Neuronal stem cell (in vitro differentiated cells): ENCODE measurements at regions not wholly inside any gene's neighbourhood (a gene's known extent, or its start where the extent isn't known, plus 50 kb on each side); places are given as distances from the start of the nearest gene placed in this dataset.
"Not testable (repeated sequence)": the region's sequence is repeated elsewhere in the genome, so short reads cannot be mapped to it uniquely, and the experiment has no call there.

Source experiments
- DNase-seq: peaks from one replicate; pipeline ENCODE4 v3.0.0-alpha.2; 2013; ENCODE audit warnings: low spot score
- H2AFZ ChIP-seq: one replicate; pipeline ENCODE4 v1.6.1; 2013; ENCODE audit warnings: mild to moderate bottlenecking, low read length, inconsistent platforms
- H2AK5ac ChIP-seq: 2 replicates; pipeline ENCODE4 v1.6.1; 2013; ENCODE audit warnings: low read depth, mild to moderate bottlenecking, inconsistent platforms, low read length, moderate library complexity, mixed read lengths
- H2BK120ac ChIP-seq: 2 replicates; pipeline ENCODE4 v1.6.1; 2013; ENCODE audit warnings: low read depth, mild to moderate bottlenecking, inconsistent platforms, low read length, moderate library complexity, mixed read lengths
- H2BK12ac ChIP-seq: one replicate; pipeline ENCODE4 v1.6.1; 2013; ENCODE audit warnings: low read length, inconsistent platforms
- H2BK15ac ChIP-seq: 2 replicates; pipeline ENCODE4 v1.6.1; 2013; ENCODE audit warnings: mild to moderate bottlenecking, low read length, inconsistent platforms, mixed read lengths
- H2BK5ac ChIP-seq: one replicate; pipeline ENCODE4 v1.6.1; 2013; ENCODE audit warnings: inconsistent platforms, mild to moderate bottlenecking, low read length, moderate library complexity
- H3K14ac ChIP-seq: one replicate; pipeline ENCODE4 v1.6.1; 2013; ENCODE audit warnings: low read length, inconsistent platforms
- H3K18ac ChIP-seq: 2 replicates; pipeline ENCODE4 v1.6.1; 2013; ENCODE audit warnings: low read length, inconsistent platforms
- H3K23ac ChIP-seq: 2 replicates; pipeline ENCODE4 v1.6.1; 2013; ENCODE audit warnings: low read depth, mild to moderate bottlenecking, mixed read lengths, low read length, inconsistent platforms; ENCODE audit not compliant: poor library complexity
- H3K27ac ChIP-seq: replicated peaks from 3 replicates; pipeline ENCODE4 v1.5.1; 2013; ENCODE audit warnings: low read length, inconsistent platforms
- H3K27me3 ChIP-seq, 3 experiments: 2 replicates each; pipeline ENCODE4 v1.6.1; 2013; ENCODE audit warnings: low read length in 3 of 3, mild to moderate bottlenecking in 2 of 3, inconsistent platforms in 1 of 3, low read depth in 1 of 3, mixed read lengths in 1 of 3, moderate library complexity in 1 of 3; ENCODE audit not compliant: control insufficient read depth in 3 of 3, insufficient read depth in 3 of 3
- H3K36me3 ChIP-seq, 2 donors: replicated peaks in 1 of 2; 2 replicates each; pipeline ENCODE4 v1.6.1; 2013; ENCODE audit warnings: low read length in 2 of 2; ENCODE audit not compliant: control insufficient read depth in 2 of 2, insufficient read depth in 2 of 2
- H3K4ac ChIP-seq: 2 replicates; pipeline ENCODE4 v1.6.1; 2013; ENCODE audit warnings: inconsistent platforms, mild to moderate bottlenecking, low read length, moderate library complexity
- H3K4me1 ChIP-seq, 2 donors: 1 replicate in 1 of 2; 2 replicates in 1 of 2; pipeline ENCODE4 v1.6.1; 2013; ENCODE audit warnings: low read length in 2 of 2, low read depth in 1 of 2; ENCODE audit not compliant: control insufficient read depth in 2 of 2, insufficient read depth in 1 of 2
- H3K4me2 ChIP-seq: one replicate; pipeline ENCODE4 v1.6.1; 2013; ENCODE audit warnings: mild to moderate bottlenecking, low read length, inconsistent platforms; ENCODE audit not compliant: insufficient read depth, poor library complexity, severe bottlenecking
- H3K4me3 ChIP-seq, 2 donors: 2 replicates each; pipeline ENCODE4 v1.5.1; 2013; ENCODE audit warnings: low read length in 2 of 2, mild to moderate bottlenecking in 2 of 2, inconsistent platforms in 1 of 2, moderate library complexity in 1 of 2
- H3K79me1 ChIP-seq: one replicate; pipeline ENCODE4 v1.6.1; 2013; ENCODE audit warnings: low read depth, mild to moderate bottlenecking, inconsistent platforms, low read length, moderate library complexity
- H3K9ac ChIP-seq: one replicate; pipeline ENCODE4 v1.6.1; 2013; ENCODE audit warnings: mild to moderate bottlenecking, low read depth, low read length, inconsistent platforms; ENCODE audit not compliant: poor library complexity
- H3K9me3 ChIP-seq, 2 donors: replicated peaks in 1 of 2; 2 replicates each; pipeline versions ENCODE3 to v1.6.1; 2013; ENCODE audit warnings: low read length in 2 of 2, mild to moderate bottlenecking in 2 of 2, inconsistent platforms in 1 of 2, low read depth in 1 of 2, mixed read lengths in 1 of 2, moderate library complexity in 1 of 2; ENCODE audit not compliant: control insufficient read depth in 2 of 2, insufficient read depth in 1 of 2
- H4K8ac ChIP-seq: one replicate; pipeline ENCODE4 v1.6.1; 2013; ENCODE audit warnings: low read depth, mild to moderate bottlenecking, inconsistent platforms, low read length, moderate library complexity
- H4K91ac ChIP-seq: one replicate; pipeline ENCODE4 v1.6.1; 2013; ENCODE audit warnings: low read length, low read depth, mild to moderate bottlenecking, inconsistent platforms; ENCODE audit not compliant: poor library complexity
- WGBS, 2 donors: extraction: QIAGEN DNeasy Blood & Tissue Kit; methylation state at CpG; one replicate each; pipeline ENCODE4 v1.1.7; 2013; ENCODE audit warnings: missing lambda C conversion rate in 2 of 2, mixed read lengths in 1 of 2; ENCODE audit not compliant: insufficient read length in 2 of 2, insufficient replicate concordance in 1 of 2; ENCODE audit errors: extremely low coverage in 2 of 2; 5-methylcytosine and 5-hydroxymethylcytosine counted together

- Histone ChIP-seq H3K9ac (no peak overlapping the region), H3K4me2 (no peak overlapping the region), H3K27ac (no peak overlapping the region), H3K79me1 (no peaks in the 10 kb centered on the region), H2BK120ac (no peak overlapping the region), H4K8ac (no peak overlapping the region), H2BK5ac (no peak overlapping the region), H2BK12ac (no peak overlapping the region), H3K4me3 (no peak overlapping the region), H3K4ac (no peak overlapping the region), H3K23ac (no peak overlapping the region), H3K14ac (no peak overlapping the region), H3K36me3 (no peaks in the 10 kb centered on the region), H2AK5ac (no peak overlapping the region), H2AFZ (no peak overlapping the region), H3K18ac (no peak overlapping the region), H3K4me1 (peaks cover 0 to 3% of the 10 kb centered on the region in 2 donors), H4K91ac (no peak overlapping the region), H3K9me3 (no peaks in the 10 kb centered on the region), H3K27me3 (no peaks in the 10 kb centered on the region), H2BK15ac (no peak overlapping the region)
- no peak for DNase-seq
- no CpG with 5 or more reads among the region's 1 CpG for WGBS, 2 donors
Observed at GRCh38 chr14:38663382-38663781, 407.5 kb upstream of the CLEC14A start.

GRCh38 chr14:38662781-38663180 is 406.9 kb upstream of the CLEC14A start:
- peaks cover 0 to 3% of the 10 kb centered on the region in 2 donors for H3K4me1 ChIP-seq
- no peak overlapping the region for H3K4me2 ChIP-seq
- no peaks in the 10 kb centered on the region for H3K36me3 ChIP-seq
- H3K4me3 ChIP-seq = no peak overlapping the region
- no peak overlapping the region for H2AK5ac ChIP-seq
- H3K14ac ChIP-seq = no peak overlapping the region
- H4K8ac ChIP-seq = no peak overlapping the region
- no peak overlapping the region for H2BK12ac ChIP-seq
- no peak overlapping the region for H2BK120ac ChIP-seq
- peak; percentile 12 for DNase-seq
- no peak overlapping the region for H3K23ac ChIP-seq
- no peak overlapping the region for H3K9ac ChIP-seq
- no peak overlapping the region for H2AFZ ChIP-seq
- H4K91ac ChIP-seq = no peak overlapping the region
- H2BK5ac ChIP-seq = no peak overlapping the region
- H2BK15ac ChIP-seq = no peak overlapping the region
- H3K4ac ChIP-seq = no peak overlapping the region
- no peaks in the 10 kb centered on the region for H3K27me3 ChIP-seq
- no CpG with 5 or more reads among the region's 3 CpGs for WGBS, 2 donors
- H3K18ac ChIP-seq = no peak overlapping the region
- H3K79me1 ChIP-seq = no peaks in the 10 kb centered on the region
- no peak overlapping the region for H3K27ac ChIP-seq
- H3K9me3 ChIP-seq = no peaks in the 10 kb centered on the region

- no peak overlapping the region for H3K18ac ChIP-seq
- H3K27me3 ChIP-seq = no peaks in the 10 kb centered on the region
- peaks cover 0 to 2% of the 10 kb centered on the region in 2 donors for H3K4me1 ChIP-seq
- no peak for DNase-seq
- no peak overlapping the region for H3K4ac ChIP-seq
- H3K23ac ChIP-seq = no peak overlapping the region
- H3K27ac ChIP-seq = no peak overlapping the region
- no peak overlapping the region for H2BK120ac ChIP-seq
- no peak overlapping the region for H2BK12ac ChIP-seq
- H3K4me2 ChIP-seq = no peak overlapping the region
- no peaks in the 10 kb centered on the region for H3K9me3 ChIP-seq
- no peak overlapping the region for H4K8ac ChIP-seq
- no peaks in the 10 kb centered on the region for H3K79me1 ChIP-seq
- H4K91ac ChIP-seq = no peak overlapping the region
- no peak overlapping the region for H2AK5ac ChIP-seq
- H3K14ac ChIP-seq = no peak overlapping the region
- no peak overlapping the region for H2AFZ ChIP-seq
- H3K9ac ChIP-seq = no peak overlapping the region
- no peak overlapping the region for H2BK15ac ChIP-seq
- H2BK5ac ChIP-seq = no peak overlapping the region
- no CpG with 5 or more reads among the region's 2 CpGs for WGBS, 2 donors
- H3K4me3 ChIP-seq = no peak overlapping the region
- no peaks in the 10 kb centered on the region for H3K36me3 ChIP-seq
Observed at GRCh38 chr14:38646391-38646790, 390.5 kb upstream of the CLEC14A start.

GRCh38 chr14:38634913-38635312 is 379.0 kb upstream of the CLEC14A start:
- not testable (repeated sequence) for H4K8ac ChIP-seq, H3K4me1 ChIP-seq, H3K4me2 ChIP-seq, H3K36me3 ChIP-seq, H3K9me3 ChIP-seq, H3K4ac ChIP-seq, H3K27me3 ChIP-seq, H3K18ac ChIP-seq, H3K23ac ChIP-seq, H2BK120ac ChIP-seq, H3K79me1 ChIP-seq, H2BK12ac ChIP-seq, H3K9ac ChIP-seq, DNase-seq, H2BK5ac ChIP-seq, H2AFZ ChIP-seq, H3K27ac ChIP-seq, H3K14ac ChIP-seq, H2BK15ac ChIP-seq, H4K91ac ChIP-seq, H2AK5ac ChIP-seq, H3K4me3 ChIP-seq
- WGBS, 2 donors = no CpG with 5 or more reads among the region's 19 CpGs
